Kidney tubule cell (primary cell): ENCODE measurements at regions not wholly inside any gene's neighbourhood (a gene's known extent, or its start where the extent isn't known, plus 50 kb on each side); places are given as distances from the start of the nearest gene placed in this dataset.
"Not testable (repeated sequence)": the region's sequence is repeated elsewhere in the genome, so short reads cannot be mapped to it uniquely, and the experiment has no call there.

Source experiments
- DNase-seq: peaks from one replicate; pipeline ENCODE4 v3.0.0-alpha.2; 2018; ENCODE audit warnings: low spot score

- DNase-seq, result not testable (repeated sequence)
These were observed 108.1 kb upstream of the PTPN20 start for GRCh38 chr10:46803082-46803481.

- not testable (repeated sequence) for DNase-seq
These were observed 101.0 kb upstream of the PTPN20 start for GRCh38 chr10:46810222-46810621.

GRCh38 chr10:46816126-46816525 is 95.1 kb upstream of the PTPN20 start:
- not testable (repeated sequence) for DNase-seq

- DNase-seq, result not testable (repeated sequence)
These were observed 70.7 kb upstream of the PTPN20 start for GRCh38 chr10:46840393-46841050.

GRCh38 chr10:46841051-46841593 is 70.1 kb upstream of the PTPN20 start:
- DNase-seq, result not testable (repeated sequence)

- not testable (repeated sequence) for DNase-seq
These were observed 66.0 kb upstream of the PTPN20 start for GRCh38 chr10:46845194-46845593.

- not testable (repeated sequence) for DNase-seq
These were observed 65.6 kb upstream of the PTPN20 start for GRCh38 chr10:46845640-46846039.

GRCh38 chr10:46860753-46861152 is 50.5 kb upstream of the PTPN20 start:
- DNase-seq, result not testable (repeated sequence)
